Fibroblast of lung (primary cell): ENCODE measurements at regions not wholly inside any gene's neighbourhood (a gene's known extent, or its start where the extent isn't known, plus 50 kb on each side); places are given as distances from the start of the nearest gene placed in this dataset.
"Not testable (repeated sequence)": the region's sequence is repeated elsewhere in the genome, so short reads cannot be mapped to it uniquely, and the experiment has no call there.

Experiments used
- DNase-seq, 2 donors: peaks; one replicate each; pipeline versions ENCODE4 v3.0.0 to v3.0.0-alpha.2; 2010; ENCODE audit warnings: low read depth in 2 of 2
- H2AFZ ChIP-seq: 2 replicates; pipeline ENCODE4 v1.5.1; 2012; ENCODE audit warnings: low read length, control low read depth, inconsistent platforms
- H3K27ac ChIP-seq: 2 replicates; pipeline ENCODE4 v1.5.1; 2011; ENCODE audit warnings: low read length, control low read depth; ENCODE audit not compliant: insufficient read depth
- H3K27me3 ChIP-seq: 2 replicates; pipeline ENCODE4 v1.5.1; 2011; ENCODE audit warnings: mild to moderate bottlenecking, low read length; ENCODE audit not compliant: control insufficient read depth, insufficient read depth
- H3K36me3 ChIP-seq: 2 replicates; pipeline ENCODE4 v1.5.1; 2011; ENCODE audit warnings: low read length; ENCODE audit not compliant: control insufficient read depth, insufficient read depth
- H3K4me1 ChIP-seq: 2 replicates; pipeline ENCODE4 v1.5.1; 2011; ENCODE audit warnings: low read length; ENCODE audit not compliant: control insufficient read depth, insufficient read depth; ENCODE audit errors: extremely low read depth
- H3K4me2 ChIP-seq: 2 replicates; pipeline ENCODE4 v1.5.1; 2011; ENCODE audit warnings: low read length, control low read depth; ENCODE audit not compliant: insufficient read depth; ENCODE audit errors: extremely low read depth
- H3K4me3 ChIP-seq, 4 experiments: fragments of 200-600 bp in 1 of 4; sonication (generic) in 1 of 4; replicated peaks in 1 of 4; 2 replicates each; pipeline ENCODE4 v1.5.1; 2011 to 2016; ENCODE audit warnings: low read length in 4 of 4, low read depth in 3 of 4, mild to moderate bottlenecking in 3 of 4, control low read depth in 2 of 4, inconsistent platforms in 1 of 4, mixed read lengths in 1 of 4; ENCODE audit not compliant: insufficient read depth in 1 of 4; ENCODE audit errors: control extremely low read depth in 1 of 4
- H3K79me2 ChIP-seq: 2 replicates; pipeline ENCODE4 v1.5.1; 2012; ENCODE audit warnings: mild to moderate bottlenecking, low read length, inconsistent platforms; ENCODE audit not compliant: control insufficient read depth, insufficient read depth
- H3K9ac ChIP-seq: 2 replicates; pipeline ENCODE4 v1.5.1; 2011; ENCODE audit warnings: mild to moderate bottlenecking, low read length, control low read depth; ENCODE audit not compliant: insufficient read depth
- H3K9me3 ChIP-seq: 2 replicates; pipeline ENCODE4 v1.5.1; 2012; ENCODE audit warnings: low read depth, low read length; ENCODE audit not compliant: control insufficient read depth, insufficient read depth
- H4K20me1 ChIP-seq: 2 replicates; pipeline ENCODE4 v1.5.1; 2011; ENCODE audit warnings: low read length; ENCODE audit not compliant: control insufficient read depth, insufficient read depth; ENCODE audit errors: extremely low read depth
- EZH2 ChIP-seq: IDR thresholded peaks from 2 replicates; pipeline ENCODE4 v1.5.1; 2012; ENCODE audit warnings: low read length, control low read depth, mild to moderate bottlenecking; ENCODE audit errors: missing control alignments
- TF ChIP-seq, protein P1 (sequence below), 2 donors: IDR thresholded peaks in 1 of 2; conservative IDR thresholded peaks in 1 of 2; 1 replicate in 1 of 2; 2 replicates in 1 of 2; pipeline ENCODE4 v1.5.1; 2011 to 2012; ENCODE audit warnings: low read length in 2 of 2, control low read depth in 1 of 2, inconsistent platforms in 1 of 2, low read depth in 1 of 2, mild to moderate bottlenecking in 1 of 2

- H3K4me2 ChIP-seq: no peak overlapping the region
- no peaks in the 10 kb centered on the region for H4K20me1 ChIP-seq
Measured at GRCh38 chr2:222760301-222760897, 88.9 kb downstream of the MOGAT1 start.

DNA sequence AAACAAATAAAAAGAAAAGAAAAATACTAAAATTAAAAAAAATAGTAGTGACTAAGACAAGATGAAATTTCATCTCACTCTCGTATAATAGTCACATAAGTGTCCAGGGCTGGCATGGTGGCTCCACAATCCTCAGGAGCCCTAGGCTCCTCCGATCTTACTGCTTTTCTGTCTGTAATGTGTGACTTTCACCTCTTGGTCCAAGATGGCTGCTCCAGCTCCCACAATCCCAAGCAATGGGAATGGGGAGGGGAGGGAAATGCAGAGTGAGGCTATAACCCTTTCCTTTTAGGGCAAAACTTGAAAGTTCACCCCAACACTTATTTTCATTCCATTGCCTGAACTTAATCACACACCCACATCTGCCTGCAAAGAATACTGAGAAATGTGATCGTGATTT is 90.4 kb downstream of the MOGAT1 start:
- Histone ChIP-seq H3K27me3 (no peaks in the 10 kb centered on the region), H3K4me3 (no peak overlapping the region), H3K27ac (no peak overlapping the region), H3K79me2 (no peaks in the 10 kb centered on the region), H3K9ac (no peak overlapping the region), H2AFZ (peak overlapping the region; percentile 64), H3K4me1 (no peaks in the 10 kb centered on the region), H3K36me3 (no peaks in the 10 kb centered on the region), H3K9me3 (no peaks in the 10 kb centered on the region), H4K20me1 (no peaks in the 10 kb centered on the region), H3K4me2 (no peak overlapping the region)
- TF ChIP-seq EZH2: no peak
- TF ChIP-seq, protein P1, sequence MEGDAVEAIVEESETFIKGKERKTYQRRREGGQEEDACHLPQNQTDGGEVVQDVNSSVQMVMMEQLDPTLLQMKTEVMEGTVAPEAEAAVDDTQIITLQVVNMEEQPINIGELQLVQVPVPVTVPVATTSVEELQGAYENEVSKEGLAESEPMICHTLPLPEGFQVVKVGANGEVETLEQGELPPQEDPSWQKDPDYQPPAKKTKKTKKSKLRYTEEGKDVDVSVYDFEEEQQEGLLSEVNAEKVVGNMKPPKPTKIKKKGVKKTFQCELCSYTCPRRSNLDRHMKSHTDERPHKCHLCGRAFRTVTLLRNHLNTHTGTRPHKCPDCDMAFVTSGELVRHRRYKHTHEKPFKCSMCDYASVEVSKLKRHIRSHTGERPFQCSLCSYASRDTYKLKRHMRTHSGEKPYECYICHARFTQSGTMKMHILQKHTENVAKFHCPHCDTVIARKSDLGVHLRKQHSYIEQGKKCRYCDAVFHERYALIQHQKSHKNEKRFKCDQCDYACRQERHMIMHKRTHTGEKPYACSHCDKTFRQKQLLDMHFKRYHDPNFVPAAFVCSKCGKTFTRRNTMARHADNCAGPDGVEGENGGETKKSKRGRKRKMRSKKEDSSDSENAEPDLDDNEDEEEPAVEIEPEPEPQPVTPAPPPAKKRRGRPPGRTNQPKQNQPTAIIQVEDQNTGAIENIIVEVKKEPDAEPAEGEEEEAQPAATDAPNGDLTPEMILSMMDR (conservative IDR thresholded peaks at IDR 0.05 in 1 of 2, IDR thresholded peaks at IDR 0.05 in 1 of 2; ENCODE audit: low read depth in 1 of 2, low read length in 2 of 2): no peak
- no peak for DNase-seq

More at GRCh38 chr2:222760301-222760897, 88.9 kb downstream of the MOGAT1 start:
- Histone ChIP-seq H3K4me1 (peaks cover 6% of the 10 kb centered on the region), H3K27ac (no peak overlapping the region), H2AFZ (no peak overlapping the region), H3K36me3 (no peaks in the 10 kb centered on the region), H3K79me2 (no peaks in the 10 kb centered on the region), H3K4me3 (no peak overlapping the region), H3K9ac (no peak overlapping the region), H3K9me3 (no peaks in the 10 kb centered on the region), H3K27me3 (no peaks in the 10 kb centered on the region)
- no peak for TF ChIP-seq EZH2
- TF ChIP-seq, protein P1 (conservative IDR thresholded peaks at IDR 0.05 in 1 of 2, IDR thresholded peaks at IDR 0.05 in 1 of 2; ENCODE audit: low read depth in 1 of 2, low read length in 2 of 2): no peak
- DNase-seq: no peak

GRCh38 chr2:222762342-222762741 is 90.9 kb downstream of the MOGAT1 start:
- no peak overlapping the region for H3K27ac ChIP-seq
- peak overlapping the region; percentile 64 for H2AFZ ChIP-seq
- H4K20me1 ChIP-seq: no peaks in the 10 kb centered on the region
- no peaks in the 10 kb centered on the region for H3K9me3 ChIP-seq
- H3K36me3 ChIP-seq: no peaks in the 10 kb centered on the region
- H3K9ac ChIP-seq: no peak overlapping the region
- H3K4me1 ChIP-seq: no peaks in the 10 kb centered on the region
- no peak overlapping the region for H3K4me2 ChIP-seq
- H3K27me3 ChIP-seq: no peaks in the 10 kb centered on the region
- no peaks in the 10 kb centered on the region for H3K79me2 ChIP-seq
- no peak for DNase-seq
- TF ChIP-seq, protein P1 (conservative IDR thresholded peaks at IDR 0.05 in 1 of 2, IDR thresholded peaks at IDR 0.05 in 1 of 2; ENCODE audit: low read depth in 1 of 2, low read length in 2 of 2): no peak
- H3K4me3 ChIP-seq: no peak overlapping the region

DNA sequence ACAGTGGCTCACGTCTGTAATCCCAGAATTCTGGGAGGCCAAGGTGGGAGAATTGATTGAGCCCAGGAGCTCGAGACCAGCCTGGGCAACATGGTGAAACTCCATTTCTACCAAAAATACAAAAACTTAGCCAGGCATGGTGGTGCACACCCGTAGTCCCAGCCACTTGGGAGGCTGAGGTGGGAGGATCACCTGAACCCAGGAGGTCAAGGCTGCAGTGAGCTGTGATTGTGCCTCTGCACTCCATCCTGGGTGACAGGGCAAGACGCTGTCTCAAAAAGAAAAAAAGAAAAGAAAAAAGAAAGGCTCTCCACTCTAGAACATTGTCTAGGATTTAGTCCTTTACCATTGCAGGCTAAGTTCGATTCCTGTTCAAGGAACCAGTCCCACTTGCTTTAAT is 94.4 kb downstream of the MOGAT1 start:
- H3K27me3 ChIP-seq, H3K4me2 ChIP-seq, H3K9ac ChIP-seq, H3K79me2 ChIP-seq, H3K4me3 ChIP-seq, H3K4me1 ChIP-seq, H2AFZ ChIP-seq, H3K36me3 ChIP-seq, DNase-seq, H3K9me3 ChIP-seq, H3K27ac ChIP-seq, H4K20me1 ChIP-seq: not testable (repeated sequence)

DNA sequence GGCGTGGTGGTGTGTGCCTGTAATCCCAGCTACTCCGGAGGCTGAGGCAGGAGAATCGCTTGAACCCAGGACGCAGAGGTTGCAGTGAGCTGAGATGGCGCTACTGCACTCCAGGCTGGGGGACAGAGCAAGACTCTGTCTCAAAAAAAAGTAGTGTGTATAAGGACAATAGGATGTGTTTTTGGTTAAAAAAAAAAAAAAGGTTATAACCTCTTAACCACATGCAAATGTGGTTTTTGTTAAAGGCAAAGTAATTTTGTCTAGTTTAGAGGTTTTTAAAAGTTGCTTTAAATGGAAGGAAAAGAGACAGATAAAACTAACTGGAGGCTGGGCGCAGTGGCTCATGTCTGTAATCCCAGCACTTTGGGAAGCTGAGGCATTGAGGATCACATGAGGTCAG is 92.8 kb upstream of the ACSL3 start:
- DNase-seq: peak in 1 of 2 donors; percentile 16
- H3K4me1 ChIP-seq: not testable (repeated sequence)

More for the DNA sequence above, 92.8 kb upstream of the ACSL3 start:
- H3K27me3 ChIP-seq, H3K36me3 ChIP-seq, H3K4me2 ChIP-seq, H3K4me3 ChIP-seq, H4K20me1 ChIP-seq, H3K27ac ChIP-seq, H2AFZ ChIP-seq, H3K9me3 ChIP-seq, H3K9ac ChIP-seq, H3K79me2 ChIP-seq: not testable (repeated sequence)
